ENCODE measurements at regions not wholly inside any gene's neighbourhood (a gene's known extent, or its start where the extent isn't known, plus 50 kb on each side); places are given as distances from the start of the nearest gene placed in this dataset.

GRCh38 chr1:29460041-29460610 is 223.8 kb downstream of the PTPRU start:
- H3K9me3 Mint-ChIP-seq: no peaks in the 10 kb centered on the region
- H3K27me3 Mint-ChIP-seq: peaks cover 2% of the 10 kb centered on the region
- ChIA-PET CTCF (no interaction called here), POLR2A (no interaction called here)
- H3K4me3 Mint-ChIP-seq: no peak overlapping the region
- no peaks in the 10 kb centered on the region for H3K4me1 Mint-ChIP-seq
- H3K27ac Mint-ChIP-seq: no peak overlapping the region
- DNase-seq: no peak
- no peaks in the 10 kb centered on the region for H3K36me3 Mint-ChIP-seq (ENCODE audit: low read depth)

GRCh38 chr1:29459620-29459945 is 223.3 kb downstream of the PTPRU start:
- CTCF ChIA-PET: no interaction called here
- no peaks in the 10 kb centered on the region for H3K36me3 Mint-ChIP-seq (ENCODE audit: low read depth)
- no peak overlapping the region for H3K4me3 Mint-ChIP-seq
- no peak overlapping the region for H3K27ac Mint-ChIP-seq
- H3K9me3 Mint-ChIP-seq: no peaks in the 10 kb centered on the region
- DNase-seq: no peak
- POLR2A ChIA-PET: no interaction called here
- H3K27me3 Mint-ChIP-seq: peaks cover 1% of the 10 kb centered on the region
- no peaks in the 10 kb centered on the region for H3K4me1 Mint-ChIP-seq

- CTCF ChIA-PET: no interaction called here
- no peaks in the 10 kb centered on the region for H3K9me3 Mint-ChIP-seq
These were observed 222.7 kb downstream of the PTPRU start for GRCh38 chr1:29458737-29459619.

GRCh38 chr1:29457496-29458368 is 221.4 kb downstream of the PTPRU start:
- H3K36me3 Mint-ChIP-seq (ENCODE audit: low read depth): no peaks in the 10 kb centered on the region
- DNase-seq: no peak
- no peak overlapping the region for H3K27ac Mint-ChIP-seq
- POLR2A ChIA-PET: no interaction called here
- no peaks in the 10 kb centered on the region for H3K27me3 Mint-ChIP-seq
- H3K4me1 Mint-ChIP-seq: no peaks in the 10 kb centered on the region
- no peaks in the 10 kb centered on the region for H3K9me3 Mint-ChIP-seq
- CTCF ChIA-PET: no interaction called here
- H3K4me3 Mint-ChIP-seq: no peak overlapping the region

More at GRCh38 chr1:29458737-29459619, 222.7 kb downstream of the PTPRU start:
- POLR2A ChIA-PET: no interaction called here
- H3K27ac Mint-ChIP-seq: no peak overlapping the region
- H3K4me3 Mint-ChIP-seq: no peak overlapping the region
- DNase-seq: no peak
- H3K27me3 Mint-ChIP-seq: peaks cover 1% of the 10 kb centered on the region
- no peaks in the 10 kb centered on the region for H3K4me1 Mint-ChIP-seq
- H3K36me3 Mint-ChIP-seq (ENCODE audit: low read depth): no peaks in the 10 kb centered on the region

- H3K27ac Mint-ChIP-seq: no peak overlapping the region
- H3K4me3 Mint-ChIP-seq: no peak overlapping the region
- no peaks in the 10 kb centered on the region for H3K27me3 Mint-ChIP-seq
- no peak for DNase-seq
- H3K4me1 Mint-ChIP-seq: no peaks in the 10 kb centered on the region
- no peaks in the 10 kb centered on the region for H3K9me3 Mint-ChIP-seq
- no peaks in the 10 kb centered on the region for H3K36me3 Mint-ChIP-seq (ENCODE audit: low read depth)
- ChIA-PET POLR2A (no interaction called here), CTCF (no interaction called here)
These were observed 220.5 kb downstream of the PTPRU start for GRCh38 chr1:29456685-29457435.

- DNase-seq: no peak
- no peaks in the 10 kb centered on the region for H3K4me1 Mint-ChIP-seq
- no peak overlapping the region for H3K4me3 Mint-ChIP-seq
- ChIA-PET CTCF (interaction anchor here (1.1 kb wide), 1 partner anchor 17 kb away, joined by 4 read pairs; no protein-coding TSS in a partner anchor), POLR2A (no interaction called here)
- no peaks in the 10 kb centered on the region for H3K9me3 Mint-ChIP-seq
- no peaks in the 10 kb centered on the region for H3K36me3 Mint-ChIP-seq (ENCODE audit: low read depth)
- H3K27me3 Mint-ChIP-seq: no peaks in the 10 kb centered on the region
- no peak overlapping the region for H3K27ac Mint-ChIP-seq
These were observed 219.5 kb downstream of the PTPRU start for GRCh38 chr1:29455781-29456180.

- no peaks in the 10 kb centered on the region for H3K9me3 Mint-ChIP-seq
- ChIA-PET CTCF (interaction anchor here (1.1 kb wide), 1 partner anchor 18 kb away, joined by 4 read pairs; no protein-coding TSS in a partner anchor), POLR2A (no interaction called here)
- no peak overlapping the region for H3K4me3 Mint-ChIP-seq
- no peaks in the 10 kb centered on the region for H3K36me3 Mint-ChIP-seq (ENCODE audit: low read depth)
- DNase-seq: no peak
- no peaks in the 10 kb centered on the region for H3K4me1 Mint-ChIP-seq
- no peaks in the 10 kb centered on the region for H3K27me3 Mint-ChIP-seq
- H3K27ac Mint-ChIP-seq: no peak overlapping the region
These were observed 218.5 kb downstream of the PTPRU start for GRCh38 chr1:29454616-29455380.

- no peak for DNase-seq
- POLR2A ChIA-PET: no interaction called here
- CTCF ChIA-PET: no interaction called here
These were observed 217.3 kb downstream of the PTPRU start for GRCh38 chr1:29453502-29454240.

GRCh38 chr1:29452463-29453230 is 216.3 kb downstream of the PTPRU start:
- Mint-ChIP-seq H3K4me1 (no peaks in the 10 kb centered on the region), H3K27ac (no peak overlapping the region), H3K4me3 (no peak overlapping the region), H3K27me3 (no peaks in the 10 kb centered on the region), H3K9me3 (no peaks in the 10 kb centered on the region), H3K36me3 (ENCODE audit: low read depth) (no peaks in the 10 kb centered on the region)
- ChIA-PET CTCF (no interaction called here), POLR2A (no interaction called here)
- no peak for DNase-seq

More at GRCh38 chr1:29453502-29454240, 217.3 kb downstream of the PTPRU start:
- no peaks in the 10 kb centered on the region for H3K36me3 Mint-ChIP-seq (ENCODE audit: low read depth)
- H3K27ac Mint-ChIP-seq: no peak overlapping the region
- no peaks in the 10 kb centered on the region for H3K27me3 Mint-ChIP-seq
- H3K4me1 Mint-ChIP-seq: no peaks in the 10 kb centered on the region
- H3K4me3 Mint-ChIP-seq: no peak overlapping the region
- H3K9me3 Mint-ChIP-seq: no peaks in the 10 kb centered on the region

GRCh38 chr1:29451368-29451892 is 215.1 kb downstream of the PTPRU start:
- Mint-ChIP-seq H3K4me1 (no peaks in the 10 kb centered on the region), H3K27me3 (no peaks in the 10 kb centered on the region), H3K4me3 (no peak overlapping the region), H3K27ac (no peak overlapping the region), H3K9me3 (no peaks in the 10 kb centered on the region), H3K36me3 (ENCODE audit: low read depth) (no peaks in the 10 kb centered on the region)
- ChIA-PET POLR2A (no interaction called here), CTCF (no interaction called here)
- DNase-seq: no peak

- Mint-ChIP-seq H3K27me3 (no peaks in the 10 kb centered on the region), H3K9me3 (no peaks in the 10 kb centered on the region)
These were observed 214.3 kb downstream of the PTPRU start for GRCh38 chr1:29450591-29450990.

More at GRCh38 chr1:29450591-29450990, 214.3 kb downstream of the PTPRU start:
- Mint-ChIP-seq H3K4me3 (no peak overlapping the region), H3K36me3 (ENCODE audit: low read depth) (no peaks in the 10 kb centered on the region), H3K4me1 (no peaks in the 10 kb centered on the region), H3K27ac (no peak overlapping the region)
- ChIA-PET POLR2A (no interaction called here), CTCF (no interaction called here)
- DNase-seq: no peak
